KMS-11 (cell line): ENCODE measurements at regions not wholly inside any gene's neighbourhood (a gene's known extent, or its start where the extent isn't known, plus 50 kb on each side); places are given as distances from the start of the nearest gene placed in this dataset.

Experiments used
- H2AFZ ChIP-seq: fragments of 200-600 bp; sonication (generic); 2 replicates; pipeline ENCODE4 v1.6.1; 2016; ENCODE audit warnings: antibody characterized with exemption, mixed run types, low read depth
- H3K27ac ChIP-seq: fragments of 200-600 bp; sonication (generic); 2 replicates; pipeline ENCODE4 v1.6.1; 2016; ENCODE audit warnings: mild to moderate bottlenecking, mixed run types
- H3K27me3 ChIP-seq: fragments of 200-600 bp; sonication (generic); 2 replicates; pipeline ENCODE4 v1.6.1; 2017; ENCODE audit warnings: mild to moderate bottlenecking, low read depth, mixed run types, moderate library complexity; ENCODE audit not compliant: insufficient read depth
- H3K36me3 ChIP-seq: fragments of 200-600 bp; sonication (generic); 2 replicates; pipeline ENCODE4 v1.6.1; 2017; ENCODE audit warnings: mild to moderate bottlenecking, mixed run types; ENCODE audit not compliant: insufficient read depth
- H3K4me1 ChIP-seq: fragments of 200-600 bp; sonication (generic); 2 replicates; pipeline ENCODE4 v1.6.1; 2016; ENCODE audit warnings: mild to moderate bottlenecking, low read depth, mixed run types; ENCODE audit not compliant: poor library complexity, severe bottlenecking
- H3K4me2 ChIP-seq: fragments of 200-600 bp; sonication (generic); 2 replicates; pipeline ENCODE4 v1.7.0; 2016; ENCODE audit warnings: mild to moderate bottlenecking, mixed run types
- H3K4me3 ChIP-seq: fragments of 200-600 bp; sonication (generic); IDR thresholded peaks from 2 replicates; pipeline ENCODE4 v1.6.1; 2017; ENCODE audit warnings: low read depth, low read length, mixed read lengths; ENCODE audit not compliant: insufficient read depth
- H3K79me2 ChIP-seq: fragments of 200-600 bp; sonication (generic); 2 replicates; pipeline ENCODE4 v1.6.1; 2016; ENCODE audit warnings: low read depth, mixed run types; ENCODE audit not compliant: insufficient read depth
- H3K9ac ChIP-seq: fragments of 200-600 bp; sonication (generic); 2 replicates; pipeline ENCODE4 v1.6.1; 2016; ENCODE audit warnings: mild to moderate bottlenecking, mixed run types
- H4K20me1 ChIP-seq: fragments of 200-600 bp; sonication (generic); 2 replicates; pipeline ENCODE4 v1.6.1; 2016; ENCODE audit warnings: mild to moderate bottlenecking, mixed run types; ENCODE audit not compliant: insufficient read depth
- CTCF ChIP-seq: fragments of 200-600 bp; sonication (generic); conservative IDR thresholded peaks from 2 replicates; pipeline ENCODE4 v1.6.1; 2017; ENCODE audit warnings: low read depth, mild to moderate bottlenecking, antibody characterized with exemption, low read length, moderate library complexity, mixed read lengths

- Histone ChIP-seq H4K20me1 (no peaks in the 10 kb centered on the region), H3K4me1 (peaks cover 16% of the 10 kb centered on the region), H3K9ac (no peak overlapping the region), H3K27ac (no peak overlapping the region), H3K4me2 (no peak overlapping the region), H3K27me3 (peaks cover 13% of the 10 kb centered on the region; the same call in 1 of the 2 replicates), H3K79me2 (no peaks in the 10 kb centered on the region), H3K36me3 (no peaks in the 10 kb centered on the region), H3K4me3 (no peak overlapping the region), H2AFZ (no peak overlapping the region)
- TF ChIP-seq CTCF: no peak
Measured at GRCh38 chr13:31035185-31035965, 102.9 kb downstream of the TEX26 start.

- no peaks in the 10 kb centered on the region; the same call in 1 of the 2 replicates for H3K27me3 ChIP-seq
- no peak overlapping the region for H3K4me3 ChIP-seq
- no peaks in the 10 kb centered on the region for H3K4me1 ChIP-seq
- no peak overlapping the region for H3K4me2 ChIP-seq
- no peaks in the 10 kb centered on the region for H3K36me3 ChIP-seq
- no peak overlapping the region for H2AFZ ChIP-seq
- no peaks in the 10 kb centered on the region for H4K20me1 ChIP-seq
- H3K9ac ChIP-seq: no peak overlapping the region
- TF ChIP-seq CTCF: no peak
- no peak overlapping the region for H3K27ac ChIP-seq
- H3K79me2 ChIP-seq: no peaks in the 10 kb centered on the region
Measured at GRCh38 chr13:31032528-31033113, 100.2 kb downstream of the TEX26 start.

GRCh38 chr13:31031482-31031881, 99.0 kb downstream of the TEX26 start:
- Histone ChIP-seq H4K20me1 (no peaks in the 10 kb centered on the region), H2AFZ (no peak overlapping the region), H3K27me3 (no peaks in the 10 kb centered on the region), H3K4me3 (no peak overlapping the region), H3K36me3 (no peaks in the 10 kb centered on the region), H3K79me2 (no peaks in the 10 kb centered on the region), H3K9ac (no peak overlapping the region), H3K4me1 (no peaks in the 10 kb centered on the region), H3K4me2 (no peak overlapping the region), H3K27ac (no peak overlapping the region)
- TF ChIP-seq CTCF: no peak

- H3K36me3 ChIP-seq: no peaks in the 10 kb centered on the region
- no peaks in the 10 kb centered on the region for H4K20me1 ChIP-seq
- no peaks in the 10 kb centered on the region for H3K27me3 ChIP-seq
- no peak overlapping the region for H3K27ac ChIP-seq
- no peak overlapping the region for H3K9ac ChIP-seq
- no peak overlapping the region for H2AFZ ChIP-seq
- no peak for TF ChIP-seq CTCF
- H3K79me2 ChIP-seq: no peaks in the 10 kb centered on the region
- no peaks in the 10 kb centered on the region for H3K4me1 ChIP-seq
- no peak overlapping the region for H3K4me2 ChIP-seq
- no peak overlapping the region for H3K4me3 ChIP-seq
Measured at GRCh38 chr13:31029102-31029501, 96.6 kb downstream of the TEX26 start.
